Endodermal cell (in vitro differentiated cells): ENCODE measurements at regions not wholly inside any gene's neighbourhood (a gene's known extent, or its start where the extent isn't known, plus 50 kb on each side); places are given as distances from the start of the nearest gene placed in this dataset.

Source experiments
- DNase-seq: peaks from one replicate; pipeline ENCODE4 v3.0.0-alpha.2; 2017
- H3K27ac ChIP-seq: 2 replicates; pipeline ENCODE4 v1.5.1; 2013; ENCODE audit warnings: mild to moderate bottlenecking, low read depth, low read length, moderate library complexity
- H3K27me3 ChIP-seq: 2 replicates; pipeline ENCODE4 v1.6.1; 2013; ENCODE audit warnings: mild to moderate bottlenecking, low read length, moderate library complexity; ENCODE audit not compliant: insufficient read depth, control insufficient read depth, poor library complexity, severe bottlenecking
- H3K36me3 ChIP-seq: 2 replicates; pipeline ENCODE4 v1.7.0; 2013; ENCODE audit warnings: mild to moderate bottlenecking, low read length, moderate library complexity; ENCODE audit not compliant: control insufficient read depth, insufficient read depth
- H3K4me1 ChIP-seq: one replicate; pipeline ENCODE4 v1.7.0; 2013; ENCODE audit warnings: low read length; ENCODE audit not compliant: control insufficient read depth, insufficient read depth
- H3K4me3 ChIP-seq: 2 replicates; pipeline ENCODE4 v1.5.1; 2013; ENCODE audit warnings: mild to moderate bottlenecking, low read length, moderate library complexity
- H3K9ac ChIP-seq: 2 replicates; pipeline ENCODE4 v1.6.1; 2013; ENCODE audit warnings: mild to moderate bottlenecking, low read length, moderate library complexity; ENCODE audit not compliant: poor library complexity, severe bottlenecking; ENCODE audit errors: extremely low read depth
- H3K9me3 ChIP-seq: 2 replicates; pipeline ENCODE4 v1.6.1; 2013; ENCODE audit warnings: mild to moderate bottlenecking, low read length, moderate library complexity; ENCODE audit not compliant: control insufficient read depth
- H3K27ac Mint-ChIP-seq: 2 replicates; pipeline ENCODE4 v1.8.0; 2020; ENCODE audit warnings: mixed read lengths
- H3K27me3 Mint-ChIP-seq: 2 replicates; pipeline ENCODE4 v1.8.0; 2021; ENCODE audit warnings: mild to moderate bottlenecking, mixed read lengths; ENCODE audit not compliant: insufficient read depth
- H3K36me3 Mint-ChIP-seq: 2 replicates; pipeline ENCODE4 v1.8.0; 2020; ENCODE audit warnings: low read depth, mixed read lengths
- H3K4me1 Mint-ChIP-seq: 2 replicates; pipeline ENCODE4 v1.8.0; 2020; ENCODE audit warnings: mixed read lengths
- H3K4me3 Mint-ChIP-seq: 2 replicates; pipeline ENCODE4 v1.8.0; 2020; ENCODE audit warnings: mild to moderate bottlenecking, moderate library complexity, mixed read lengths
- H3K9me3 Mint-ChIP-seq: 2 replicates; pipeline ENCODE4 v1.8.0; 2020; ENCODE audit warnings: mild to moderate bottlenecking, mixed read lengths
- WGBS, 2 experiments: methylation state at CpG; one replicate each; pipeline versions ENCODE4 v1.1.5 to v1.1.7; 2013; ENCODE audit warnings: missing lambda C conversion rate in 2 of 2, mixed read lengths in 1 of 2; ENCODE audit not compliant: insufficient coverage in 1 of 2, insufficient read length in 1 of 2; 5-methylcytosine and 5-hydroxymethylcytosine counted together
- TF ChIP-seq, protein P1 (sequence below): fragments of 200-600 bp; sonication (generic); conservative IDR thresholded peaks from 2 replicates; pipeline ENCODE4 v1.5.0; 2021; ENCODE audit warnings: antibody characterized with exemption, mild to moderate bottlenecking

GRCh38 chr10:128727114-128727513 is 600.9 kb upstream of the MKI67 start:
- TF ChIP-seq, protein P1, sequence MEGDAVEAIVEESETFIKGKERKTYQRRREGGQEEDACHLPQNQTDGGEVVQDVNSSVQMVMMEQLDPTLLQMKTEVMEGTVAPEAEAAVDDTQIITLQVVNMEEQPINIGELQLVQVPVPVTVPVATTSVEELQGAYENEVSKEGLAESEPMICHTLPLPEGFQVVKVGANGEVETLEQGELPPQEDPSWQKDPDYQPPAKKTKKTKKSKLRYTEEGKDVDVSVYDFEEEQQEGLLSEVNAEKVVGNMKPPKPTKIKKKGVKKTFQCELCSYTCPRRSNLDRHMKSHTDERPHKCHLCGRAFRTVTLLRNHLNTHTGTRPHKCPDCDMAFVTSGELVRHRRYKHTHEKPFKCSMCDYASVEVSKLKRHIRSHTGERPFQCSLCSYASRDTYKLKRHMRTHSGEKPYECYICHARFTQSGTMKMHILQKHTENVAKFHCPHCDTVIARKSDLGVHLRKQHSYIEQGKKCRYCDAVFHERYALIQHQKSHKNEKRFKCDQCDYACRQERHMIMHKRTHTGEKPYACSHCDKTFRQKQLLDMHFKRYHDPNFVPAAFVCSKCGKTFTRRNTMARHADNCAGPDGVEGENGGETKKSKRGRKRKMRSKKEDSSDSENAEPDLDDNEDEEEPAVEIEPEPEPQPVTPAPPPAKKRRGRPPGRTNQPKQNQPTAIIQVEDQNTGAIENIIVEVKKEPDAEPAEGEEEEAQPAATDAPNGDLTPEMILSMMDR = peak; percentile 44
- peaks cover 18% of the 10 kb centered on the region for H3K4me1 ChIP-seq
- Mint-ChIP-seq H3K27me3 (peaks cover 4% of the 10 kb centered on the region), H3K4me3 (no peak overlapping the region), H3K4me1 (peaks cover 21% of the 10 kb centered on the region), H3K36me3 (no peaks in the 10 kb centered on the region), H3K27ac (peak overlapping the region; percentile 44), H3K9me3 (peaks cover 14% of the 10 kb centered on the region)
- no peaks in the 10 kb centered on the region for H3K36me3 ChIP-seq
- H3K4me3 ChIP-seq = no peak overlapping the region
- no peak overlapping the region for H3K9ac ChIP-seq
- WGBS, 2 experiments = 55 to 66% methylated on average over 4 to 6 of the region's 6 CpGs
- DNase-seq = no peak
- H3K27me3 ChIP-seq = peaks cover 10% of the 10 kb centered on the region
- no peak overlapping the region for H3K27ac ChIP-seq
- H3K9me3 ChIP-seq = peaks cover 22% of the 10 kb centered on the region

GRCh38 chr10:128729910-128730420 is 603.7 kb upstream of the MKI67 start:
- H3K4me3 ChIP-seq = no peak overlapping the region
- Mint-ChIP-seq H3K27ac (no peak overlapping the region), H3K27me3 (peaks cover 6% of the 10 kb centered on the region), H3K9me3 (no peaks in the 10 kb centered on the region), H3K4me3 (no peak overlapping the region), H3K36me3 (no peaks in the 10 kb centered on the region), H3K4me1 (peaks cover 21% of the 10 kb centered on the region)
- H3K27ac ChIP-seq = no peak overlapping the region
- H3K36me3 ChIP-seq = no peaks in the 10 kb centered on the region
- no peak for DNase-seq
- TF ChIP-seq, protein P1 = no peak
- peaks cover 10% of the 10 kb centered on the region for H3K27me3 ChIP-seq
- no peak overlapping the region for H3K9ac ChIP-seq
- H3K4me1 ChIP-seq = peaks cover 18% of the 10 kb centered on the region
- WGBS, 2 experiments = 94 to 96% methylated on average over 4 of the region's 4 CpGs
- peaks cover 1% of the 10 kb centered on the region for H3K9me3 ChIP-seq

- H3K27me3 ChIP-seq = peaks cover 10% of the 10 kb centered on the region
- Mint-ChIP-seq H3K4me1 (peaks cover 21% of the 10 kb centered on the region), H3K4me3 (no peak overlapping the region), H3K27ac (no peak overlapping the region), H3K9me3 (no peaks in the 10 kb centered on the region), H3K36me3 (no peaks in the 10 kb centered on the region), H3K27me3 (peaks cover 6% of the 10 kb centered on the region)
- DNase-seq = no peak
- TF ChIP-seq, protein P1 = no peak
- peaks cover 18% of the 10 kb centered on the region for H3K4me1 ChIP-seq
- no peak overlapping the region for H3K27ac ChIP-seq
- 90 to 95% methylated on average over 9 to 13 of the region's 13 CpGs for WGBS, 2 experiments
- H3K36me3 ChIP-seq = no peaks in the 10 kb centered on the region
- no peak overlapping the region for H3K9ac ChIP-seq
- H3K4me3 ChIP-seq = no peak overlapping the region
- H3K9me3 ChIP-seq = no peaks in the 10 kb centered on the region
Measured at GRCh38 chr10:128730922-128731321, 604.7 kb upstream of the MKI67 start.
